GM18520 (cell line): ENCODE measurements at regions not wholly inside any gene's neighbourhood (a gene's known extent, or its start where the extent isn't known, plus 50 kb on each side); places are given as distances from the start of the nearest gene placed in this dataset.

ENCODE experiments used
- ATAC-seq: cut with Tn5 transposase; IDR thresholded peaks from one replicate; pipeline ENCODE4 v1.9.1; 2021; ENCODE audit not compliant: unreplicated experiment

- ATAC-seq: no peak
Measured at GRCh38 chr9:89744730-89745129, 139.9 kb downstream of the GADD45G start.

- ATAC-seq: no peak
Measured at GRCh38 chr9:89745601-89746376, 141.0 kb downstream of the GADD45G start.

GRCh38 chr9:89746385-89747116 lies 141.7 kb downstream of the GADD45G start:
- ATAC-seq: no peak

- no peak for ATAC-seq
Measured at GRCh38 chr9:89747596-89747995, 142.8 kb downstream of the GADD45G start.

GRCh38 chr9:89748021-89748670 lies 143.3 kb downstream of the GADD45G start:
- no peak for ATAC-seq

- ATAC-seq: no peak
Measured at GRCh38 chr9:89748831-89749499, 144.2 kb downstream of the GADD45G start.

GRCh38 chr9:89749500-89750116 lies 144.8 kb downstream of the GADD45G start:
- no peak for ATAC-seq

GRCh38 chr9:89750117-89750791 lies 145.4 kb downstream of the GADD45G start:
- ATAC-seq: no peak

GRCh38 chr9:89751079-89751825 lies 146.4 kb downstream of the GADD45G start:
- ATAC-seq: no peak

- no peak for ATAC-seq
Measured at GRCh38 chr9:89752154-89752553, 147.3 kb downstream of the GADD45G start.

GRCh38 chr9:89753472-89754055 lies 148.8 kb downstream of the GADD45G start:
- ATAC-seq: no peak

- no peak for ATAC-seq
Measured at GRCh38 chr9:89754193-89754592, 149.4 kb downstream of the GADD45G start.

- ATAC-seq: no peak
Measured at GRCh38 chr9:89755821-89756220, 151.0 kb downstream of the GADD45G start.

GRCh38 chr9:89756891-89757537 lies 152.2 kb downstream of the GADD45G start:
- no peak for ATAC-seq

GRCh38 chr9:89757776-89758528 lies 153.1 kb downstream of the GADD45G start:
- ATAC-seq: no peak

- ATAC-seq: no peak
Measured at GRCh38 chr9:89759572-89759971, 154.8 kb downstream of the GADD45G start.

GRCh38 chr9:89760123-89760522 lies 155.3 kb downstream of the GADD45G start:
- ATAC-seq: no peak

- no peak for ATAC-seq
Measured at GRCh38 chr9:89764217-89764616, 159.4 kb downstream of the GADD45G start.
